ENCODE measurements at regions not wholly inside any gene's neighbourhood (a gene's known extent, or its start where the extent isn't known, plus 50 kb on each side); places are given as distances from the start of the nearest gene placed in this dataset.

- Histone ChIP-seq H3K4me3 (no peak overlapping the region), H3K27me3 (no peaks in the 10 kb centered on the region), H3K4me1 (no peaks in the 10 kb centered on the region), H3K9me3 (no peaks in the 10 kb centered on the region), H3K27ac (no peak overlapping the region), H3K36me3 (no peaks in the 10 kb centered on the region)
- TF ChIP-seq CTCF (IDR thresholded peaks at IDR 0.05), result no peak
- TF ChIP-seq POLR2A (IDR thresholded peaks at IDR 0.05), result no peak
- no peak for TF ChIP-seq POLR2AphosphoS5 (IDR thresholded peaks at IDR 0.05; ENCODE audit: insufficient read depth in 1 of 2, low read depth in 1 of 2)
- no peak for DNase-seq (ENCODE audit: extremely low spot score in 2 of 2)
- intact Hi-C loops (cut with DNase I), result no loop called here
These were observed 133.3 kb downstream of the RPLP1 start for GRCh38 chr15:69585937-69586336.

GRCh38 chr15:69586721-69587120 is 134.1 kb downstream of the RPLP1 start:
- no peak for DNase-seq (ENCODE audit: extremely low spot score in 2 of 2)
- Histone ChIP-seq H3K27ac (no peak overlapping the region), H3K9me3 (no peaks in the 10 kb centered on the region), H3K27me3 (no peaks in the 10 kb centered on the region), H3K4me1 (no peaks in the 10 kb centered on the region), H3K4me3 (no peak overlapping the region), H3K36me3 (no peaks in the 10 kb centered on the region)
- TF ChIP-seq POLR2A (IDR thresholded peaks at IDR 0.05) (no peak), POLR2AphosphoS5 (IDR thresholded peaks at IDR 0.05; ENCODE audit: insufficient read depth in 1 of 2, low read depth in 1 of 2) (no peak), CTCF (IDR thresholded peaks at IDR 0.05) (no peak)
- intact Hi-C loops (cut with DNase I), result no loop called here

- TF ChIP-seq POLR2A (IDR thresholded peaks at IDR 0.05) (no peak), POLR2AphosphoS5 (IDR thresholded peaks at IDR 0.05; ENCODE audit: insufficient read depth in 1 of 2, low read depth in 1 of 2) (no peak)
- Histone ChIP-seq H3K4me1 (no peaks in the 10 kb centered on the region), H3K36me3 (no peaks in the 10 kb centered on the region), H3K4me3 (no peak overlapping the region), H3K9me3 (no peaks in the 10 kb centered on the region), H3K27me3 (no peaks in the 10 kb centered on the region), H3K27ac (no peak overlapping the region)
- intact Hi-C loops (cut with DNase I), result no loop called here
- DNase-seq (ENCODE audit: extremely low spot score in 2 of 2), result no peak
These were observed 135.3 kb downstream of the RPLP1 start for GRCh38 chr15:69587723-69588426.

GRCh38 chr15:69590201-69590710 is 137.6 kb downstream of the RPLP1 start:
- Histone ChIP-seq H3K27ac (no peak overlapping the region), H3K36me3 (no peaks in the 10 kb centered on the region), H3K4me1 (peaks cover 14% of the 10 kb centered on the region), H3K27me3 (no peaks in the 10 kb centered on the region), H3K4me3 (no peak overlapping the region), H3K9me3 (no peaks in the 10 kb centered on the region)
- DNase-seq (ENCODE audit: extremely low spot score in 2 of 2), result no peak
- TF ChIP-seq POLR2AphosphoS5 (IDR thresholded peaks at IDR 0.05; ENCODE audit: insufficient read depth in 1 of 2, low read depth in 1 of 2), result no peak
- no peak for TF ChIP-seq POLR2A (IDR thresholded peaks at IDR 0.05)
- no peak for TF ChIP-seq CTCF (IDR thresholded peaks at IDR 0.05)
- intact Hi-C loops (cut with DNase I), result no loop called here

- TF ChIP-seq CTCF (IDR thresholded peaks at IDR 0.05) (no peak), POLR2A (IDR thresholded peaks at IDR 0.05) (no peak), POLR2AphosphoS5 (IDR thresholded peaks at IDR 0.05; ENCODE audit: insufficient read depth in 1 of 2, low read depth in 1 of 2) (no peak)
- no peak overlapping the region for H3K4me3 ChIP-seq
- intact Hi-C loops (cut with DNase I), result no loop called here
- H3K4me1 ChIP-seq, result peaks cover 22% of the 10 kb centered on the region
- no peaks in the 10 kb centered on the region for H3K36me3 ChIP-seq
- H3K9me3 ChIP-seq, result no peaks in the 10 kb centered on the region
- no peak for DNase-seq (ENCODE audit: extremely low spot score in 2 of 2)
- H3K27ac ChIP-seq, result no peak overlapping the region
- H3K27me3 ChIP-seq, result no peaks in the 10 kb centered on the region
These were observed 138.4 kb downstream of the RPLP1 start for GRCh38 chr15:69590932-69591524.

All from vagina (tissue), 2 donors.